Lung (tissue), 11 donors: ENCODE measurements at regions not wholly inside any gene's neighbourhood (a gene's known extent, or its start where the extent isn't known, plus 50 kb on each side); places are given as distances from the start of the nearest gene placed in this dataset.

Experiments
- ATAC-seq: fragments of 200-7000 bp; cut with Tn5 transposase; one replicate; pipeline ENCODE4 v1.9.1; 2020; ENCODE audit warnings: moderate number of reproducible peaks; ENCODE audit not compliant: insufficient read depth, low FRiP score
- DNase-seq, 3 donors: peaks; one replicate each; pipeline ENCODE4 v3.0.0-alpha.2; 2013 to 2017
- H3K27ac ChIP-seq, 2 donors: one replicate each; pipeline ENCODE4 v1.5.1; 2013; ENCODE audit warnings: mild to moderate bottlenecking in 2 of 2, moderate library complexity in 2 of 2, control low read depth in 1 of 2, inconsistent platforms in 1 of 2, low read depth in 1 of 2, low read length in 1 of 2
- H3K27me3 ChIP-seq, 3 donors: one replicate each; pipeline ENCODE4 v1.5.1; 2013; ENCODE audit warnings: low read length in 2 of 3; ENCODE audit not compliant: control insufficient read depth in 3 of 3, insufficient read depth in 3 of 3
- H3K36me3 ChIP-seq, 4 donors: one replicate each; pipeline ENCODE4 v1.5.1; 2013; ENCODE audit warnings: low read length in 4 of 4, mild to moderate bottlenecking in 1 of 4, moderate library complexity in 1 of 4; ENCODE audit not compliant: control insufficient read depth in 4 of 4, insufficient read depth in 4 of 4
- H3K4me1 ChIP-seq, 5 donors: one replicate each; pipeline ENCODE4 v1.5.1; 2013; ENCODE audit warnings: low read length in 5 of 5, mild to moderate bottlenecking in 2 of 5, moderate library complexity in 1 of 5; ENCODE audit not compliant: control insufficient read depth in 5 of 5, insufficient read depth in 5 of 5
- H3K4me3 ChIP-seq: one replicate; pipeline ENCODE4 v1.5.1; 2013; ENCODE audit warnings: mild to moderate bottlenecking, control low read depth, moderate library complexity
- H3K9ac ChIP-seq, 2 donors: one replicate each; pipeline ENCODE4 v1.5.1; 2013; ENCODE audit warnings: low read length in 2 of 2, control low read depth in 1 of 2; ENCODE audit not compliant: insufficient read depth in 1 of 2
- H3K9me3 ChIP-seq, 4 donors: one replicate each; pipeline ENCODE4 v1.5.1; 2013; ENCODE audit warnings: low read length in 3 of 4, mild to moderate bottlenecking in 1 of 4, moderate library complexity in 1 of 4; ENCODE audit not compliant: control insufficient read depth in 4 of 4, insufficient read depth in 3 of 4
- whole genome bisulfite sequencing, 2 donors: extraction: QIAGEN DNeasy Blood & Tissue Kit; methylation state at CpG; one replicate each; pipeline ENCODE4 v1.1.7; 2013; 5-methylcytosine and 5-hydroxymethylcytosine counted together
- TF ChIP-seq, protein P1 (sequence below): IDR thresholded peaks from 2 replicates; pipeline ENCODE4 v1.5.1; 2012; ENCODE audit warnings: mild to moderate bottlenecking; ENCODE audit errors: control extremely low read depth, extremely low read depth
- donor health status: control.
- donor health status: control.
- donor health status: Bipolar disorder and iron deficiency.
- donor health status: healthy.
- donor health status: DM: yes; HTN: yes; CAD: no.

DNA sequence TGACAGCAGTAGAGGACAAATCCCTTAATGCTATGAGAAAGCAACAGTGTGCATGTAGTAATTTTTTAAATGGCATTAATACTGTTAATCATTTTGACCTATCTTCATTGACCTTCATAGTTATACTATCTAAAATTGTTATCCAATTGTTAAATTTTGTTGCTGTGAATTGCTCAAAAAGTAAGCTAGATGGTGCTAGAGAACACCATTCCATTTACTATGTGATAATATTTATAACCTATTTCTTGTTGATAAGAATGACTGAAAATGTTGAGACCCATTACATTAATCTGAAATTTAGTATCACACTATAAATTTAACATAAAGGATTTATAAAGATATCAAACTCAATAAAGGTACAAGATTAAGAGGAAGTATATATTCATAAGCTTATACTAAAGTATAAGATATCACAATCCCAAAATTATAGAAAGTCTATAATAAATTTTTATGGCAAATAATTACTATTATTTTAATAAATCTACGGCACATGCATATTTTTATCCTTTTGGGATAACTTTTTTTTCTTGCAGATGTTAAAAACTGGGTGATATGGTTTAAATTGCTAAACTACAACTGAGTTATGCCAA, 1573.3 kb downstream of the PCDH9 start:
- TF ChIP-seq, protein P1, sequence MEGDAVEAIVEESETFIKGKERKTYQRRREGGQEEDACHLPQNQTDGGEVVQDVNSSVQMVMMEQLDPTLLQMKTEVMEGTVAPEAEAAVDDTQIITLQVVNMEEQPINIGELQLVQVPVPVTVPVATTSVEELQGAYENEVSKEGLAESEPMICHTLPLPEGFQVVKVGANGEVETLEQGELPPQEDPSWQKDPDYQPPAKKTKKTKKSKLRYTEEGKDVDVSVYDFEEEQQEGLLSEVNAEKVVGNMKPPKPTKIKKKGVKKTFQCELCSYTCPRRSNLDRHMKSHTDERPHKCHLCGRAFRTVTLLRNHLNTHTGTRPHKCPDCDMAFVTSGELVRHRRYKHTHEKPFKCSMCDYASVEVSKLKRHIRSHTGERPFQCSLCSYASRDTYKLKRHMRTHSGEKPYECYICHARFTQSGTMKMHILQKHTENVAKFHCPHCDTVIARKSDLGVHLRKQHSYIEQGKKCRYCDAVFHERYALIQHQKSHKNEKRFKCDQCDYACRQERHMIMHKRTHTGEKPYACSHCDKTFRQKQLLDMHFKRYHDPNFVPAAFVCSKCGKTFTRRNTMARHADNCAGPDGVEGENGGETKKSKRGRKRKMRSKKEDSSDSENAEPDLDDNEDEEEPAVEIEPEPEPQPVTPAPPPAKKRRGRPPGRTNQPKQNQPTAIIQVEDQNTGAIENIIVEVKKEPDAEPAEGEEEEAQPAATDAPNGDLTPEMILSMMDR: no peak
- Histone ChIP-seq H3K27me3 (no peaks in the 10 kb centered on the region), H3K4me3 (no peak overlapping the region), H3K9ac (no peak overlapping the region), H3K27ac (no peak overlapping the region), H3K36me3 (no peaks in the 10 kb centered on the region), H3K4me1 (no peaks in the 10 kb centered on the region), H3K9me3 (no peaks in the 10 kb centered on the region)
- ATAC-seq (no peak), DNase-seq (peak in 2 of 3 donors; percentile 26 to 48)
- WGBS, 2 donors: 60 to 80% methylated on average over 1 of the region's 1 CpG

GRCh38 chr13:65653613-65654012, 1576.5 kb downstream of the PCDH9 start:
- DNase-seq (no peak), ATAC-seq (no peak)
- H3K27me3 ChIP-seq: no peaks in the 10 kb centered on the region
- H3K4me1 ChIP-seq: no peaks in the 10 kb centered on the region
- TF ChIP-seq, protein P1: no peak
- H3K36me3 ChIP-seq: no peaks in the 10 kb centered on the region
- no peak overlapping the region for H3K9ac ChIP-seq
- no peaks in the 10 kb centered on the region for H3K9me3 ChIP-seq
- 53 to 70% methylated on average over 2 of the region's 2 CpGs for WGBS, 2 donors
- H3K4me3 ChIP-seq: no peak overlapping the region
- H3K27ac ChIP-seq: no peak overlapping the region

DNA sequence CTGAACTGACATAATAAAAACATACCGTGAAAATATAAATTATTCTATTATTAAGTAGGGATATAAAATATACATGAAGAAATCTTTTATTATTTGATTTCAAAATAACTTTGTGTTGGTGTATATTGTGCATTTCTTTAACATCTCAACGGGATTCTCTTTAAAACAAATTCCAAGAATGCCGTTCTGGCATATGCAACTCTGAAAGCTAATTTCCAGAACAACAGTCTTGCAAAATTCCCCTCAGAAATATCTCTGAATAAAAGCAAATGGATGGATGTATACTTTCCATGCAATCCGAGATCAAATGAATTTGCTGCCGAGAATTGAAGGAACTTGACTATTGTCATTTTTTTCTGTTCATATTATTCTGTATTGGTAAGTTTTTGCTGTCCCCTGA, 1579.8 kb downstream of the PCDH9 start:
- H3K9me3 ChIP-seq: no peaks in the 10 kb centered on the region
- DNase-seq: no peak
- WGBS, 2 donors: 71 to 75% methylated on average over 5 of the region's 5 CpGs
- no peaks in the 10 kb centered on the region for H3K36me3 ChIP-seq
- no peak overlapping the region for H3K4me3 ChIP-seq
- H3K4me1 ChIP-seq: no peaks in the 10 kb centered on the region
- no peak overlapping the region for H3K27ac ChIP-seq
- H3K27me3 ChIP-seq: no peaks in the 10 kb centered on the region
- TF ChIP-seq, protein P1: no peak
- H3K9ac ChIP-seq: no peak overlapping the region
- no peak for ATAC-seq

- Histone ChIP-seq H3K27me3 (no peaks in the 10 kb centered on the region), H3K4me1 (no peaks in the 10 kb centered on the region), H3K36me3 (no peaks in the 10 kb centered on the region), H3K4me3 (no peak overlapping the region), H3K9ac (no peak overlapping the region), H3K9me3 (no peaks in the 10 kb centered on the region), H3K27ac (no peak overlapping the region)
- 67% methylated on average over 4 of the region's 4 CpGs for WGBS, 2 donors
- ATAC-seq (no peak), DNase-seq (no peak)
- TF ChIP-seq, protein P1: no peak
Measured at GRCh38 chr13:65642996-65643395, 1587.1 kb downstream of the PCDH9 start.
